ENCODE measurements at regions not wholly inside any gene's neighbourhood (a gene's known extent, or its start where the extent isn't known, plus 50 kb on each side); places are given as distances from the start of the nearest gene placed in this dataset.

GRCh38 chr13:26920614-26921355, 160.2 kb upstream of the GPR12 start:
- Histone ChIP-seq H3K4me1 (no peaks in the 10 kb centered on the region), H3K27me3 (replicated peaks; ENCODE audit: control insufficient read depth, insufficient read depth, low read length) (peaks cover 1% of the 10 kb centered on the region), H3K36me3 (ENCODE audit: control insufficient read depth, insufficient read depth, low read length) (no peaks in the 10 kb centered on the region), H3K4me3 (ENCODE audit: low read depth, low read length) (no peak overlapping the region), H3K9me3 (no peaks in the 10 kb centered on the region)
- Mint-ChIP-seq H3K36me3 (ENCODE audit: insufficient read depth, unreplicated experiment) (no peaks in the 10 kb centered on the region), H3K27ac (ENCODE audit: unreplicated experiment) (no peak overlapping the region), H3K4me3 (ENCODE audit: unreplicated experiment) (no peak overlapping the region), H3K4me1 (ENCODE audit: low read depth, unreplicated experiment) (no peaks in the 10 kb centered on the region), H3K9me3 (ENCODE audit: unreplicated experiment) (no peaks in the 10 kb centered on the region), H3K27me3 (ENCODE audit: insufficient read depth, unreplicated experiment) (peaks cover 14% of the 10 kb centered on the region)
- intact Hi-C loops (cut with micrococcal nuclease; ENCODE audit: unreplicated experiment): no loop called here
- POLR2A ChIA-PET: no interaction called here
- DNase-seq: no peak
- CTCF ChIA-PET: no interaction called here
- BruUV-seq (replicated peaks): no TSS peak
- TF ChIP-seq, protein P1, sequence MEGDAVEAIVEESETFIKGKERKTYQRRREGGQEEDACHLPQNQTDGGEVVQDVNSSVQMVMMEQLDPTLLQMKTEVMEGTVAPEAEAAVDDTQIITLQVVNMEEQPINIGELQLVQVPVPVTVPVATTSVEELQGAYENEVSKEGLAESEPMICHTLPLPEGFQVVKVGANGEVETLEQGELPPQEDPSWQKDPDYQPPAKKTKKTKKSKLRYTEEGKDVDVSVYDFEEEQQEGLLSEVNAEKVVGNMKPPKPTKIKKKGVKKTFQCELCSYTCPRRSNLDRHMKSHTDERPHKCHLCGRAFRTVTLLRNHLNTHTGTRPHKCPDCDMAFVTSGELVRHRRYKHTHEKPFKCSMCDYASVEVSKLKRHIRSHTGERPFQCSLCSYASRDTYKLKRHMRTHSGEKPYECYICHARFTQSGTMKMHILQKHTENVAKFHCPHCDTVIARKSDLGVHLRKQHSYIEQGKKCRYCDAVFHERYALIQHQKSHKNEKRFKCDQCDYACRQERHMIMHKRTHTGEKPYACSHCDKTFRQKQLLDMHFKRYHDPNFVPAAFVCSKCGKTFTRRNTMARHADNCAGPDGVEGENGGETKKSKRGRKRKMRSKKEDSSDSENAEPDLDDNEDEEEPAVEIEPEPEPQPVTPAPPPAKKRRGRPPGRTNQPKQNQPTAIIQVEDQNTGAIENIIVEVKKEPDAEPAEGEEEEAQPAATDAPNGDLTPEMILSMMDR (IDR thresholded peaks at IDR 0.05; ENCODE audit: insufficient read depth in 1 of 2, low read depth in 1 of 2, low read length in 1 of 2, severe bottlenecking in 1 of 2, unreplicated experiment in 1 of 2): no peak

- Histone ChIP-seq H3K36me3 (ENCODE audit: control insufficient read depth, insufficient read depth, low read length) (no peaks in the 10 kb centered on the region), H3K4me3 (ENCODE audit: low read depth, low read length) (no peak overlapping the region), H3K27me3 (replicated peaks; ENCODE audit: control insufficient read depth, insufficient read depth, low read length) (no peaks in the 10 kb centered on the region; the same call in none of the 2 replicates), H3K4me1 (no peaks in the 10 kb centered on the region), H3K9me3 (no peaks in the 10 kb centered on the region)
- Mint-ChIP-seq H3K9me3 (ENCODE audit: unreplicated experiment) (no peaks in the 10 kb centered on the region), H3K4me3 (ENCODE audit: unreplicated experiment) (no peak overlapping the region), H3K27ac (ENCODE audit: unreplicated experiment) (no peak overlapping the region), H3K27me3 (ENCODE audit: insufficient read depth, unreplicated experiment) (peaks cover 13% of the 10 kb centered on the region), H3K4me1 (ENCODE audit: low read depth, unreplicated experiment) (no peaks in the 10 kb centered on the region), H3K36me3 (ENCODE audit: insufficient read depth, unreplicated experiment) (no peaks in the 10 kb centered on the region)
- no peak for DNase-seq
- TF ChIP-seq, protein P1 (IDR thresholded peaks at IDR 0.05; ENCODE audit: insufficient read depth in 1 of 2, low read depth in 1 of 2, low read length in 1 of 2, severe bottlenecking in 1 of 2, unreplicated experiment in 1 of 2): no peak
- ChIA-PET CTCF (interaction anchor here (0.9 kb wide), 1 partner anchor 47 kb away, joined by 3 read pairs; no protein-coding TSS in a partner anchor), POLR2A (no interaction called here)
- no TSS peak for BruUV-seq (replicated peaks)
- intact Hi-C loops (cut with micrococcal nuclease; ENCODE audit: unreplicated experiment): no loop called here
Measured at GRCh38 chr13:26919732-26920131, 159.1 kb upstream of the GPR12 start.

DNA sequence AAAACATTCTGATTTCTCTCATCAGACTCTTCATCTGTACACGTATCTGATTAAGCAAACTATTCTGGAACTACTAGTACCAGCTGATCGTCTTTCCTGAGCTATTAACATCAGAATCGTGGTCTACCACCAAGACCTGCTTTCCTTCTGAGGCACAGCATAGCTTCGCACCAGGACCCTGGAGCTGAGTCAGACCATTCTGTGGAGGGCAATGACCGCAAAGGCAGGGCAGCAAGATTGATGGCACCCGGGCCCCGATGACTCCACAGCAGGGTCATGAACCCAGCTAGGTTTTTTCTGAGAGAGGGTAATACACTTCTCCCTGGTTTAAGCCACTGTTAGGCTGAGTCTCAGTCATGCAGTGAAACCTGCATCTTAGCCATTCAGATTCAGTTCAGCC, 158.7 kb upstream of the GPR12 start:
- Histone ChIP-seq H3K4me1 (no peaks in the 10 kb centered on the region), H3K36me3 (ENCODE audit: control insufficient read depth, insufficient read depth, low read length) (no peaks in the 10 kb centered on the region), H3K4me3 (ENCODE audit: low read depth, low read length) (no peak overlapping the region), H3K9me3 (no peaks in the 10 kb centered on the region), H3K27me3 (replicated peaks; ENCODE audit: control insufficient read depth, insufficient read depth, low read length) (no peaks in the 10 kb centered on the region; the same call in none of the 2 replicates)
- Mint-ChIP-seq H3K27me3 (ENCODE audit: insufficient read depth, unreplicated experiment) (peaks cover 15% of the 10 kb centered on the region), H3K4me3 (ENCODE audit: unreplicated experiment) (no peak overlapping the region), H3K4me1 (ENCODE audit: low read depth, unreplicated experiment) (no peaks in the 10 kb centered on the region), H3K27ac (ENCODE audit: unreplicated experiment) (no peak overlapping the region), H3K36me3 (ENCODE audit: insufficient read depth, unreplicated experiment) (no peaks in the 10 kb centered on the region), H3K9me3 (ENCODE audit: unreplicated experiment) (no peaks in the 10 kb centered on the region)
- intact Hi-C loops (cut with micrococcal nuclease; ENCODE audit: unreplicated experiment): no loop called here
- TF ChIP-seq, protein P1 (IDR thresholded peaks at IDR 0.05; ENCODE audit: insufficient read depth in 1 of 2, low read depth in 1 of 2, low read length in 1 of 2, severe bottlenecking in 1 of 2, unreplicated experiment in 1 of 2): no peak
- ChIA-PET POLR2A (no interaction called here), CTCF (interaction anchor here (0.9 kb wide), 1 partner anchor 46 kb away, joined by 3 read pairs; no protein-coding TSS in a partner anchor)
- no TSS peak for BruUV-seq (replicated peaks)
- no peak for DNase-seq
